ENCODE measurements at regions not wholly inside any gene's neighbourhood (a gene's known extent, or its start where the extent isn't known, plus 50 kb on each side); places are given as distances from the start of the nearest gene placed in this dataset.
"Not testable (repeated sequence)": the region's sequence is repeated elsewhere in the genome, so short reads cannot be mapped to it uniquely, and the experiment has no call there.

GRCh38 chr16:87119168-87119567 lies 198.0 kb downstream of the C16orf95 start:
- 92% methylated on average over 2 of the region's 2 CpGs; no CpG with 5 or more reads in 1 of the 2 experiments for WGBS, 2 experiments (ENCODE audit: insufficient coverage in 2 of 2)
- no peak overlapping the region for H3K4me3 ChIP-seq (ENCODE audit: extremely low read depth, insufficient read depth, low read length, poor library complexity, severe bottlenecking)
- H3K27ac ChIP-seq (ENCODE audit: low read depth, low read length, severe bottlenecking): no peak overlapping the region
- H3K36me3 ChIP-seq (ENCODE audit: control insufficient read depth, insufficient read depth, low read length): no peaks in the 10 kb centered on the region
- no peaks in the 10 kb centered on the region for H3K4me1 ChIP-seq (ENCODE audit: control insufficient read depth, insufficient read depth, low read length, poor library complexity, severe bottlenecking)
- peaks cover 6% of the 10 kb centered on the region for H3K9me3 ChIP-seq (ENCODE audit: control insufficient read depth, low read length)

- Histone ChIP-seq H3K9me3 (ENCODE audit: control insufficient read depth, low read length) (peaks cover 6% of the 10 kb centered on the region), H3K4me1 (ENCODE audit: control insufficient read depth, insufficient read depth, low read length, poor library complexity, severe bottlenecking) (no peaks in the 10 kb centered on the region), H3K4me3 (ENCODE audit: extremely low read depth, insufficient read depth, low read length, poor library complexity, severe bottlenecking) (no peak overlapping the region), H3K36me3 (ENCODE audit: control insufficient read depth, insufficient read depth, low read length) (no peaks in the 10 kb centered on the region), H3K27ac (ENCODE audit: low read depth, low read length, severe bottlenecking) (no peak overlapping the region)
- WGBS, 2 experiments (ENCODE audit: insufficient coverage in 2 of 2): 86 to 87% methylated on average over 8 to 9 of the region's 9 CpGs
These were observed 197.4 kb downstream of the C16orf95 start for GRCh38 chr16:87119748-87120147.

DNA sequence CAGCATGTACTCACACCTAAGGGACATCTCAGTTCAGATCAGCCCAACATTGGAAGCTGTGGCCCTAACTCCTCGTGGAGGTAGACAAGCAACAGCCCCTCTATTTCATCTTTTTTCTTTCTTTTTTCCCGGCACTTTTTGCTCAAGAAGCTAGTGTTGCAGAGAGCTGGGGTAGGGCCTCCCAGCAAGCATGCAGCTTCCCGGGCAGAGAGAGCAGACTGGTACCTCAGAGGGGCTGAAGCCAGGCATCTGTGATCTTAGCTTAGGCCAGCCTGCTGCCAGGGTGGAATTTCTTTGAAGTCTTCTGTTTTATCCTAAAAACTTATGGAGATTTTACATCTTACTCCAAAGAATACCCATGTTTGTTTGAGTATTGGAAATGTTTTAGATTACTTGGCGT lies 195.4 kb downstream of the C16orf95 start:
- no peaks in the 10 kb centered on the region for H3K36me3 ChIP-seq (ENCODE audit: control insufficient read depth, insufficient read depth, low read length)
- peaks cover 6% of the 10 kb centered on the region for H3K9me3 ChIP-seq (ENCODE audit: control insufficient read depth, low read length)
- H3K4me1 ChIP-seq (ENCODE audit: control insufficient read depth, insufficient read depth, low read length, poor library complexity, severe bottlenecking): peaks cover 5% of the 10 kb centered on the region
- H3K4me3 ChIP-seq (ENCODE audit: extremely low read depth, insufficient read depth, low read length, poor library complexity, severe bottlenecking): no peak overlapping the region
- 88 to 89% methylated on average over 2 to 3 of the region's 4 CpGs for WGBS, 2 experiments (ENCODE audit: insufficient coverage in 2 of 2)
- H3K27ac ChIP-seq (ENCODE audit: low read depth, low read length, severe bottlenecking): no peak overlapping the region

DNA sequence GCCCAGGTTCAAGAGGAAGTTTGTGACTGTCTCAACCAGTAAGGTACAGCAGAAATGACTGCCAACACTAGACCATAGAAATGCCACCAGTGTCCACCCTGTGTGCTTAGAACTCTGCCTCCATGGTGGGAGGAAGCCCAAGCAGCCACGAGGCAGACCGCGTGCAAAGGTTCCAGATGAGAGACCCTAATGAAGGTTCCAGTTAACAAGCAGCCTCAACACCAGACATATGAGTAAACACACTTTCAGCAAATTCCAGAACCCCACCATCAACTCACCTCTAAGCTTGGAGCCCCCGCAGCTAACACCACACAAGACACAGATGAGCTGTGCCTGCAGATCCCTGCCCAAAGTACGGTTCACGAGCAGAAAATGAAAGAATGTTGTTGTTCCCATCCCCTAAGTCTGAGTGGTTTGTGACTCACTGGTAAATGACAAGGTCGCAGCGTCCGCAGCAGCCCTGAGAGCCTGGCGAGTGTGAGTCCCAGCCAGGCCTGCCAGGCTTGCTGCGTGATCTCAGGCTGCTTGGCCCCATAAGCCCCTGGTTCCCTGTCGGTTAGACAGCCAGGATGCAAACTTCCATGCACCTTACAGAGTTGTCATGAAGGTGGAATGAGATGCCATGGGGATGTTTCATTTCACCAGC lies 193.7 kb downstream of the C16orf95 start:
- Histone ChIP-seq H3K4me3 (ENCODE audit: extremely low read depth, insufficient read depth, low read length, poor library complexity, severe bottlenecking) (no peak overlapping the region), H3K4me1 (ENCODE audit: control insufficient read depth, insufficient read depth, low read length, poor library complexity, severe bottlenecking) (peaks cover 5% of the 10 kb centered on the region), H3K36me3 (ENCODE audit: control insufficient read depth, insufficient read depth, low read length) (no peaks in the 10 kb centered on the region), H3K27ac (ENCODE audit: low read depth, low read length, severe bottlenecking) (no peak overlapping the region), H3K9me3 (ENCODE audit: control insufficient read depth, low read length) (peaks cover 6% of the 10 kb centered on the region)
- WGBS, 2 experiments (ENCODE audit: insufficient coverage in 2 of 2): 94 to 98% methylated on average over 8 to 9 of the region's 12 CpGs

DNA sequence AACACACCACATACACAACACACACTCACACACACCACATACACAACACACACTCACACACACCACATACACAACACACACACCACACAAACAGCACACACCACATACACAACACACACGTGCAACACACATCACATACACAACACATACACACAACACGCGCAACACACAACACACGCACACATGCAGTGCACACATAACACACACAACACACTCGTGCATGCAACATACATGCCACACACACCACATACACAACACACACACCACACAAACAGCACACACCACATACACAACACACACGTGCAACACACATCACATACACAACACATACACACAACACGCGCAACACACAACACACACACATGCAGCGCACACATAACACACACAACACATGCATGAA lies 192.8 kb downstream of the C16orf95 start:
- H3K9me3 ChIP-seq (ENCODE audit: control insufficient read depth, low read length): peaks cover 12% of the 10 kb centered on the region
- not testable (repeated sequence) for H3K4me3 ChIP-seq (ENCODE audit: extremely low read depth, insufficient read depth, low read length, poor library complexity, severe bottlenecking); H3K4me1 ChIP-seq (ENCODE audit: control insufficient read depth, insufficient read depth, low read length, poor library complexity, severe bottlenecking); H3K27ac ChIP-seq (ENCODE audit: low read depth, low read length, severe bottlenecking); H3K36me3 ChIP-seq (ENCODE audit: control insufficient read depth, insufficient read depth, low read length)
- 83 to 90% methylated on average over 7 of the region's 9 CpGs for WGBS, 2 experiments (ENCODE audit: insufficient coverage in 2 of 2)

- no peak overlapping the region for H3K4me3 ChIP-seq (ENCODE audit: extremely low read depth, insufficient read depth, low read length, poor library complexity, severe bottlenecking)
- peaks cover 5% of the 10 kb centered on the region for H3K4me1 ChIP-seq (ENCODE audit: control insufficient read depth, insufficient read depth, low read length, poor library complexity, severe bottlenecking)
- 90% methylated on average over 37 to 38 of the region's 38 CpGs for WGBS, 2 experiments (ENCODE audit: insufficient coverage in 2 of 2)
- no peaks in the 10 kb centered on the region for H3K36me3 ChIP-seq (ENCODE audit: control insufficient read depth, insufficient read depth, low read length)
- H3K27ac ChIP-seq (ENCODE audit: low read depth, low read length, severe bottlenecking): no peak overlapping the region
- peaks cover 13% of the 10 kb centered on the region for H3K9me3 ChIP-seq (ENCODE audit: control insufficient read depth, low read length)
These were observed 191.7 kb downstream of the C16orf95 start for GRCh38 chr16:87125206-87126155.

DNA sequence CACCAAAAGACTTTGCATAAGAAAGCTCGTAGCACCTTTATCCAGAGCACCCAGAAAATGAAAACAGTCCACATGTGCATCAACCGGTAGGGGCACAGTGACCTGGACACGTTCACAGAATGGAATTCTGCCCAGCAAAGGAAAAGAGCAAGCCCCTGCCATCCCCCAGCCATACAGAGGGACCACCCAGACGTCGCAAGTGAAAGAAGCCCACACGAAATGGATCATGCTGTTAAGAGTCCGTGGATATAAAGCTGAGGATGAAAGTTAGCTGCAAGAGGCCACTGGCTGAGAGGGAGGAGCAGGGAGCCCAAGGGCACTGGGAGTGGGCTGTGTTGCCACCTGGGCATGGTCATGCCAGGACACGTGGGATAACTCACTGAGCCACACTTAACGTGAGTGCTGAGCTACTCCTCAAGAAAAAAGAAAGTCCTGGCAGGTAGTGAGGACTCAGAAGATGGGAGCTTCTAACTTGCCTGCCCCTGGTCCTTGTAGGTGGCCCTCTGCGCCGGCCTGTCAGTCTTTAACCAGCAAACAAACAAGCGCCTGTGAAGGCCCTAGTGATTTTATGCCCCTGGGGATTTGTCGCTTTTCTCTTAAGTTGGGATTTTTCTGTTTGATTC lies 190.7 kb downstream of the C16orf95 start:
- Histone ChIP-seq H3K4me1 (ENCODE audit: control insufficient read depth, insufficient read depth, low read length, poor library complexity, severe bottlenecking) (peaks cover 5% of the 10 kb centered on the region), H3K4me3 (ENCODE audit: extremely low read depth, insufficient read depth, low read length, poor library complexity, severe bottlenecking) (no peak overlapping the region), H3K9me3 (ENCODE audit: control insufficient read depth, low read length) (peaks cover 13% of the 10 kb centered on the region), H3K36me3 (ENCODE audit: control insufficient read depth, insufficient read depth, low read length) (no peaks in the 10 kb centered on the region), H3K27ac (ENCODE audit: low read depth, low read length, severe bottlenecking) (no peak overlapping the region)
- 78 to 81% methylated on average over 9 to 10 of the region's 13 CpGs for WGBS, 2 experiments (ENCODE audit: insufficient coverage in 2 of 2)

- Histone ChIP-seq H3K9me3 (ENCODE audit: control insufficient read depth, low read length) (peaks cover 13% of the 10 kb centered on the region), H3K4me1 (ENCODE audit: control insufficient read depth, insufficient read depth, low read length, poor library complexity, severe bottlenecking) (peaks cover 7% of the 10 kb centered on the region), H3K36me3 (ENCODE audit: control insufficient read depth, insufficient read depth, low read length) (no peaks in the 10 kb centered on the region), H3K27ac (ENCODE audit: low read depth, low read length, severe bottlenecking) (no peak overlapping the region), H3K4me3 (ENCODE audit: extremely low read depth, insufficient read depth, low read length, poor library complexity, severe bottlenecking) (no peak overlapping the region)
- WGBS, 2 experiments (ENCODE audit: insufficient coverage in 2 of 2): 67 to 79% methylated on average over 18 to 22 of the region's 23 CpGs
These were observed 190.0 kb downstream of the C16orf95 start for GRCh38 chr16:87127061-87127765.

DNA sequence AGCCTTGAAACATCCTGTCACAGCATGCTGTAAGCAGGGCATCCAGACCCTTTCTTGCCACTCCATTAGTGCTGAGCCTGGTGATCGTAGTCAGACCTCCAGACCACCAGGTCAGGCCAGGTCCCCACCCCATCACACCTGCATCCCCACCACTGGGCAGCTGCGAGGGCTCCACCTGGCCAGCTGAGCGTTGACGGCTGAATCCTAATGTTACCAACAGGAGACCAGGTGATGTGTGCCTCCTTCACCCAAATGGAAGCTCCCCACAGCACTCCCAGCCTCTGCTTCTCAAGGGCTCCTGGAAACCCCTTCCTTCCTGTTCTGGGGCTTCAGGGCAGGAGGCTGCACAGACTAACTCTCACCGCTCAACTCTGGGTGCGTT lies 189.4 kb downstream of the C16orf95 start:
- no peak overlapping the region for H3K4me3 ChIP-seq (ENCODE audit: extremely low read depth, insufficient read depth, low read length, poor library complexity, severe bottlenecking)
- H3K36me3 ChIP-seq (ENCODE audit: control insufficient read depth, insufficient read depth, low read length): no peaks in the 10 kb centered on the region
- peaks cover 13% of the 10 kb centered on the region for H3K9me3 ChIP-seq (ENCODE audit: control insufficient read depth, low read length)
- H3K4me1 ChIP-seq (ENCODE audit: control insufficient read depth, insufficient read depth, low read length, poor library complexity, severe bottlenecking): peaks cover 11% of the 10 kb centered on the region
- 90 to 94% methylated on average over 5 of the region's 6 CpGs for WGBS, 2 experiments (ENCODE audit: insufficient coverage in 2 of 2)
- no peak overlapping the region for H3K27ac ChIP-seq (ENCODE audit: low read depth, low read length, severe bottlenecking)

DNA sequence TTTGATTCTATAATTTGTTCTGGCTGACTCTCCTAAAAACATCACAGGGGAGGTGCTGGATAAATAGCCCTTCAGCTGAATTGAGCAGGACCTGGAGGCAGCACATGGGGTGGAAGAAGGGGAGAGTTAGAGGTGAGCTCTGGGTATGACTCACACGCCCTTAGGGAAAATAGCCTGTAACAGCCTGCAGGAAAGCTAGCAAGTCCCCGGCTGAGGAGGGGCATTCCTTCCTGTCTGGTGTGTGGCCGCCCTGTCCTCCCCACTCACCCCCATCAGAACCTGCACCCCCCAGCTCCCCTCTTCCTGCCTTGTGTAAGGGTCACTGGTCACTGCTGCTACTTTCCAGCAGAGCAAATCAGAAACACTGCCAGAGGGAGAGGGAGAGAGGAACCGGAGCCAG lies 187.4 kb downstream of the C16orf95 start:
- Histone ChIP-seq H3K4me3 (ENCODE audit: extremely low read depth, insufficient read depth, low read length, poor library complexity, severe bottlenecking) (no peak overlapping the region), H3K36me3 (ENCODE audit: control insufficient read depth, insufficient read depth, low read length) (no peaks in the 10 kb centered on the region), H3K9me3 (ENCODE audit: control insufficient read depth, low read length) (peaks cover 8% of the 10 kb centered on the region), H3K27ac (ENCODE audit: low read depth, low read length, severe bottlenecking) (no peak overlapping the region), H3K4me1 (ENCODE audit: control insufficient read depth, insufficient read depth, low read length, poor library complexity, severe bottlenecking) (peaks cover 11% of the 10 kb centered on the region)
- WGBS, 2 experiments (ENCODE audit: insufficient coverage in 2 of 2): 80 to 92% methylated on average over 1 to 2 of the region's 4 CpGs
